Testis (tissue), 2 donors: ENCODE measurements at regions not wholly inside any gene's neighbourhood (a gene's known extent, or its start where the extent isn't known, plus 50 kb on each side); places are given as distances from the start of the nearest gene placed in this dataset.

Experiments
- CTCF ChIP-seq, 3 experiments: fragments of 450-650 bp in 2 of 3; fragments of 200-600 bp in 1 of 3; sonication (generic) in 1 of 3; IDR thresholded peaks; one replicate each; pipeline ENCODE4 v1.5.1; 2016 to 2019; ENCODE audit warnings: antibody characterized with exemption in 3 of 3, mild to moderate bottlenecking in 2 of 3, moderate library complexity in 1 of 3
- POLR2A ChIP-seq: fragments of 450-650 bp; IDR thresholded peaks from one replicate; pipeline ENCODE4 v1.6.1; 2017; ENCODE audit warnings: antibody characterized with exemption, mild to moderate bottlenecking, moderate library complexity

- TF ChIP-seq CTCF (IDR thresholded peaks at IDR 0.05), result no peak
- no peak for TF ChIP-seq POLR2A
These were observed 67.3 kb upstream of the ZFR start for GRCh38 chr5:32511776-32512374.
